Choroid plexus epithelial cell (primary cell): ENCODE measurements at regions not wholly inside any gene's neighbourhood (a gene's known extent, or its start where the extent isn't known, plus 50 kb on each side); places are given as distances from the start of the nearest gene placed in this dataset.

ENCODE experiments used
- DNase-seq: peaks from one replicate; pipeline ENCODE4 v3.0.0-alpha.2; 2010; ENCODE audit warnings: low read depth
- H3K4me3 ChIP-seq: 2 replicates; pipeline ENCODE4 v1.5.1; 2011; ENCODE audit warnings: low read depth, mild to moderate bottlenecking, control low read depth, low read length, moderate library complexity
- TF ChIP-seq, protein P1 (sequence below): conservative IDR thresholded peaks from 2 replicates; pipeline ENCODE4 v1.5.1; 2011; ENCODE audit warnings: low read depth, mild to moderate bottlenecking, control low read depth, inconsistent platforms, low read length, moderate library complexity

GRCh38 chrX:3455796-3456195 is 109.3 kb upstream of the MXRA5 start:
- no peak for DNase-seq
- no peak overlapping the region for H3K4me3 ChIP-seq
- TF ChIP-seq, protein P1, sequence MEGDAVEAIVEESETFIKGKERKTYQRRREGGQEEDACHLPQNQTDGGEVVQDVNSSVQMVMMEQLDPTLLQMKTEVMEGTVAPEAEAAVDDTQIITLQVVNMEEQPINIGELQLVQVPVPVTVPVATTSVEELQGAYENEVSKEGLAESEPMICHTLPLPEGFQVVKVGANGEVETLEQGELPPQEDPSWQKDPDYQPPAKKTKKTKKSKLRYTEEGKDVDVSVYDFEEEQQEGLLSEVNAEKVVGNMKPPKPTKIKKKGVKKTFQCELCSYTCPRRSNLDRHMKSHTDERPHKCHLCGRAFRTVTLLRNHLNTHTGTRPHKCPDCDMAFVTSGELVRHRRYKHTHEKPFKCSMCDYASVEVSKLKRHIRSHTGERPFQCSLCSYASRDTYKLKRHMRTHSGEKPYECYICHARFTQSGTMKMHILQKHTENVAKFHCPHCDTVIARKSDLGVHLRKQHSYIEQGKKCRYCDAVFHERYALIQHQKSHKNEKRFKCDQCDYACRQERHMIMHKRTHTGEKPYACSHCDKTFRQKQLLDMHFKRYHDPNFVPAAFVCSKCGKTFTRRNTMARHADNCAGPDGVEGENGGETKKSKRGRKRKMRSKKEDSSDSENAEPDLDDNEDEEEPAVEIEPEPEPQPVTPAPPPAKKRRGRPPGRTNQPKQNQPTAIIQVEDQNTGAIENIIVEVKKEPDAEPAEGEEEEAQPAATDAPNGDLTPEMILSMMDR: no peak

DNA sequence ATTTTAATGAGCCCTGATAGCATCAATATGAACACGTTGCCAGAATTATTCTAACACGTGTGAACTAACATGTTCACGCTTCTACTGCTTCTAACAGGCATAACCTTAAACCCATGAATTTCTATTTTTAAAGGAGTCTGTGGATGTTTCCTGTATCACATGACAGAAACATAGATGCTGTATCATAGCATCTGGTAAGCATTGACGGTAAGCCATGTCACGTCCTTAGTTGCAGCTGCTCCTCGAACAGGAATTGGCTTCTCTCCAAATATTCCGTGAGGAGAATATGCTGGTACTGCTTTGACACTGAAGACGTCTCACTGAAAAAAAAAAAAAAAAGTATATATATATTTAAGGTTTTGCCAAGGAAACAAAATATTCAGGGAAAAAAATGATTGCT is 105.1 kb upstream of the MXRA5 start:
- H3K4me3 ChIP-seq: no peak overlapping the region
- DNase-seq: peak; percentile 2
- TF ChIP-seq, protein P1: no peak

- DNase-seq: no peak
- TF ChIP-seq, protein P1: no peak
- no peak overlapping the region for H3K4me3 ChIP-seq
These were observed 104.6 kb upstream of the MXRA5 start for GRCh38 chrX:3450881-3451570.

GRCh38 chrX:3449287-3449686 is 102.8 kb upstream of the MXRA5 start:
- TF ChIP-seq, protein P1: no peak
- no peak overlapping the region for H3K4me3 ChIP-seq
- peak; percentile 2 for DNase-seq

DNA sequence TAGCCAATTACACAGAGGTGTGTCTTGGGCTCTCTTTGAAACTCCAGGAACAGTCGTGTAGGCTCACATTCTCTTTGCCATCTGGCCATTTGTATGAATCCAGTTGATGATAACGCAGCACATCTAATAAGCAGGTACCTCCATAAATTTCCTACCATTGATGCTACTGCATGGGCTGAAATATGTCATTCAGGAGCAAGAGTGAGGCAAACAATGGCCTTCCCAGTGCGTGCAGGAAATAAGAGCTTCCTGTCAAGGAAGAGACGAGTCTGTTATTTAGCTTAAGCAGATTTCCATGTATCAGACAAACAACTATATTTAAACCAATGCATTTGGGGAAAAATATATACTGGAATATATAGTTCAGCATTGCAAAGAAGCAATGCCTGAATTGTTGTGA is 102.1 kb upstream of the MXRA5 start:
- no peak overlapping the region for H3K4me3 ChIP-seq
- TF ChIP-seq, protein P1: no peak
- no peak for DNase-seq

- TF ChIP-seq, protein P1: no peak
- no peak for DNase-seq
- no peak overlapping the region for H3K4me3 ChIP-seq
These were observed 99.5 kb upstream of the MXRA5 start for GRCh38 chrX:3445806-3446490.

DNA sequence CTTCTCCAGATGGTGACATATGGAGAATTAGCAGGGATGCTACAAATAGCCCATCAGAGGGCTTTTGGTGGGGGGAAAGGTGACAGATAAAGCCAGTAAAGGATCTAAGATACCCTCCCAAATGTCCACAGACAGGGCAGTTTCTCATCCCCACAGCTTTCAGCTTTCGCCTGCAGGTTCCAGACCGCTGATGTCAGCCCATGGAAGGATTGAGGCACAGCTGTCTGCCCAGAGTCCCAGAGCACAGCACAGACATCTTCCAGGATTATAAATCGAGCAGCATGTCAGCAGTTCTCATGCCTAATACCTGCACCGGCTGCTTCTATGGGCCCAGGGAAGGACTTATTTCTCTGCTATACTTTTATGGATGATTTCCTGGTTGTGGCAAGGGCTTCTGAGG is 96.7 kb upstream of the MXRA5 start:
- no peak for DNase-seq
- TF ChIP-seq, protein P1: no peak
- H3K4me3 ChIP-seq: no peak overlapping the region
